PC-9 (cell line): ENCODE measurements at regions not wholly inside any gene's neighbourhood (a gene's known extent, or its start where the extent isn't known, plus 50 kb on each side); places are given as distances from the start of the nearest gene placed in this dataset.

Experiments used
- BruUV-seq: library from RNA; stranded (reverse); fragments of 400-500 nt; replicated peaks from 2 replicates; lab custom pipeline; 2021; lab: Mats Ljungman, UMichigan
- CTCF ChIA-PET: fragments of 300-600 bp; sonication (Branson Sonifier 250); formaldehyde crosslinking; loops from one replicate; lab custom pipeline; 2022; ENCODE audit warnings: antibody characterized with exemption; lab: Charles Lee
- POLR2A ChIA-PET: fragments of 300-600 bp; sonication (Branson Sonifier 250); formaldehyde crosslinking; loops from one replicate; lab custom pipeline; 2022; ENCODE audit warnings: antibody characterized with exemption; ENCODE audit not compliant: unreplicated experiment; lab: Charles Lee
- DNase-seq, 2 experiments: peaks; one replicate each; pipeline versions ENCODE4 v3.0.0 to v3.0.0-alpha.2; 2015 to 2022; ENCODE audit warnings: mixed read lengths in 1 of 2
- H2AFZ ChIP-seq: fragments of 200-600 bp; sonication (generic); 2 replicates; pipeline ENCODE4 v1.8.1; 2017; ENCODE audit warnings: antibody characterized with exemption
- H3F3A ChIP-seq: fragments of 200-600 bp; sonication (generic); 2 replicates; pipeline ENCODE4 v1.8.1; 2017; ENCODE audit warnings: antibody characterized with exemption, mild to moderate bottlenecking, low read depth; ENCODE audit not compliant: insufficient read depth
- H3K27ac ChIP-seq: fragments of 200-600 bp; sonication (generic); 2 replicates; pipeline ENCODE4 v1.6.1; 2016; ENCODE audit warnings: mixed run types
- H3K27me3 ChIP-seq: fragments of 200-600 bp; sonication (generic); 2 replicates; pipeline ENCODE4 v1.6.1; 2016; ENCODE audit warnings: low read depth, mixed run types; ENCODE audit not compliant: insufficient read depth
- H3K36me3 ChIP-seq: fragments of 200-600 bp; sonication (generic); 2 replicates; pipeline ENCODE4 v1.6.1; 2016; ENCODE audit warnings: low read depth, mixed run types
- H3K4me1 ChIP-seq: fragments of 200-600 bp; sonication (generic); replicated peaks from 2 replicates; pipeline ENCODE4 v1.6.1; 2016; ENCODE audit warnings: mixed run types; ENCODE audit not compliant: insufficient read depth
- H3K4me2 ChIP-seq: fragments of 200-600 bp; sonication (generic); 2 replicates; pipeline ENCODE4 v1.6.1; 2017; ENCODE audit warnings: mixed run types
- H3K4me3 ChIP-seq: fragments of 200-600 bp; sonication (generic); 2 replicates; pipeline ENCODE4 v1.6.1; 2016; ENCODE audit warnings: mixed run types
- H3K79me2 ChIP-seq: fragments of 200-600 bp; sonication (generic); 2 replicates; pipeline ENCODE4 v1.6.1; 2017; ENCODE audit warnings: low read depth, mixed run types
- H3K9me2 ChIP-seq: fragments of 200-600 bp; sonication (generic); 2 replicates; pipeline ENCODE4 v1.8.1; 2017; ENCODE audit warnings: mild to moderate bottlenecking; ENCODE audit not compliant: insufficient read depth
- H3K9me3 ChIP-seq: fragments of 200-600 bp; sonication (generic); 2 replicates; pipeline ENCODE4 v1.8.1; 2016; ENCODE audit warnings: low read depth; ENCODE audit not compliant: insufficient read depth
- H4K20me1 ChIP-seq: fragments of 200-600 bp; sonication (generic); 2 replicates; pipeline ENCODE4 v1.8.1; 2017; ENCODE audit not compliant: insufficient read depth
- EZH2 ChIP-seq: fragments of 200-600 bp; sonication (generic); IDR thresholded peaks from 2 replicates; pipeline ENCODE4 v1.8.0; 2017; ENCODE audit warnings: antibody characterized with exemption, low read depth
- intact Hi-C: fragments of 100-400 bp; cut with micrococcal nuclease; formaldehyde crosslinking; loops from one replicate; pipeline ENCODE4 v1.10.0; 2022; ENCODE audit not compliant: unreplicated experiment
- TF ChIP-seq, protein P1 (sequence below): fragments of 200-600 bp; sonication (generic); conservative IDR thresholded peaks from 2 replicates; pipeline ENCODE4 v1.6.1; 2017; ENCODE audit warnings: mixed run types, antibody characterized with exemption, mild to moderate bottlenecking, moderate library complexity

- Histone ChIP-seq H3K9me2 (no peaks in the 10 kb centered on the region), H3K79me2 (no peaks in the 10 kb centered on the region), H3K36me3 (no peaks in the 10 kb centered on the region), H3F3A (no peaks in the 10 kb centered on the region), H4K20me1 (no peaks in the 10 kb centered on the region), H3K27ac (no peak overlapping the region), H3K9me3 (no peaks in the 10 kb centered on the region), H3K4me1 (no peaks in the 10 kb centered on the region), H3K4me2 (no peak overlapping the region), H2AFZ (no peak overlapping the region), H3K4me3 (no peak overlapping the region), H3K27me3 (peaks cover 10% of the 10 kb centered on the region; the same call in 1 of the 2 replicates)
- TF ChIP-seq, protein P1, sequence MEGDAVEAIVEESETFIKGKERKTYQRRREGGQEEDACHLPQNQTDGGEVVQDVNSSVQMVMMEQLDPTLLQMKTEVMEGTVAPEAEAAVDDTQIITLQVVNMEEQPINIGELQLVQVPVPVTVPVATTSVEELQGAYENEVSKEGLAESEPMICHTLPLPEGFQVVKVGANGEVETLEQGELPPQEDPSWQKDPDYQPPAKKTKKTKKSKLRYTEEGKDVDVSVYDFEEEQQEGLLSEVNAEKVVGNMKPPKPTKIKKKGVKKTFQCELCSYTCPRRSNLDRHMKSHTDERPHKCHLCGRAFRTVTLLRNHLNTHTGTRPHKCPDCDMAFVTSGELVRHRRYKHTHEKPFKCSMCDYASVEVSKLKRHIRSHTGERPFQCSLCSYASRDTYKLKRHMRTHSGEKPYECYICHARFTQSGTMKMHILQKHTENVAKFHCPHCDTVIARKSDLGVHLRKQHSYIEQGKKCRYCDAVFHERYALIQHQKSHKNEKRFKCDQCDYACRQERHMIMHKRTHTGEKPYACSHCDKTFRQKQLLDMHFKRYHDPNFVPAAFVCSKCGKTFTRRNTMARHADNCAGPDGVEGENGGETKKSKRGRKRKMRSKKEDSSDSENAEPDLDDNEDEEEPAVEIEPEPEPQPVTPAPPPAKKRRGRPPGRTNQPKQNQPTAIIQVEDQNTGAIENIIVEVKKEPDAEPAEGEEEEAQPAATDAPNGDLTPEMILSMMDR = no peak
- TF ChIP-seq EZH2 = no peak
- BruUV-seq = no TSS peak
- ChIA-PET POLR2A (no interaction called here), CTCF (no interaction called here)
- no peak for DNase-seq
- intact Hi-C loops = no loop called here
Observed at GRCh38 chr3:137568880-137569279, 195.2 kb upstream of the SOX14 start.

- intact Hi-C loops = no loop called here
Observed at GRCh38 chr3:137572931-137573330, 191.2 kb upstream of the SOX14 start.

GRCh38 chr3:137582484-137582883, 181.6 kb upstream of the SOX14 start:
- TF ChIP-seq, protein P1 = no peak
- TF ChIP-seq EZH2 = no peak
- H3K79me2 ChIP-seq = no peaks in the 10 kb centered on the region
- POLR2A ChIA-PET = no interaction called here
- H3K27ac ChIP-seq = no peak overlapping the region
- H3K36me3 ChIP-seq = no peaks in the 10 kb centered on the region
- no peaks in the 10 kb centered on the region for H3K4me1 ChIP-seq
- intact Hi-C loops = no loop called here
- H3K4me3 ChIP-seq = no peak overlapping the region
- no peaks in the 10 kb centered on the region for H3K9me2 ChIP-seq
- H3F3A ChIP-seq = no peaks in the 10 kb centered on the region
- H3K9me3 ChIP-seq = no peaks in the 10 kb centered on the region
- CTCF ChIA-PET = no interaction called here
- H2AFZ ChIP-seq = no peak overlapping the region
- DNase-seq = no peak
- no peaks in the 10 kb centered on the region for H3K27me3 ChIP-seq
- no peaks in the 10 kb centered on the region for H4K20me1 ChIP-seq
- H3K4me2 ChIP-seq = no peak overlapping the region
- no TSS peak for BruUV-seq

More at GRCh38 chr3:137572931-137573330, 191.2 kb upstream of the SOX14 start:
- no peaks in the 10 kb centered on the region for H3K4me1 ChIP-seq
- H2AFZ ChIP-seq = no peak overlapping the region
- H3K4me3 ChIP-seq = no peak overlapping the region
- H3K27ac ChIP-seq = no peak overlapping the region
- POLR2A ChIA-PET = no interaction called here
- no peaks in the 10 kb centered on the region for H3K9me2 ChIP-seq
- no peaks in the 10 kb centered on the region for H4K20me1 ChIP-seq
- no peaks in the 10 kb centered on the region for H3K79me2 ChIP-seq
- no peak for DNase-seq
- no TSS peak for BruUV-seq
- no peaks in the 10 kb centered on the region for H3K36me3 ChIP-seq
- TF ChIP-seq, protein P1 = no peak
- no peak for TF ChIP-seq EZH2
- H3K4me2 ChIP-seq = no peak overlapping the region
- CTCF ChIA-PET = no interaction called here
- no peaks in the 10 kb centered on the region for H3K9me3 ChIP-seq
- no peaks in the 10 kb centered on the region for H3F3A ChIP-seq
- H3K27me3 ChIP-seq = no peaks in the 10 kb centered on the region
